GM12872 (cell line): ENCODE measurements at regions not wholly inside any gene's neighbourhood (a gene's known extent, or its start where the extent isn't known, plus 50 kb on each side); places are given as distances from the start of the nearest gene placed in this dataset.

ENCODE experiments used
- TF ChIP-seq, protein P1 (sequence below): IDR thresholded peaks from 3 replicates; pipeline ENCODE4 v1.5.1; 2011; ENCODE audit warnings: low read depth, mild to moderate bottlenecking, low read length, moderate library complexity; ENCODE audit not compliant: insufficient read depth

DNA sequence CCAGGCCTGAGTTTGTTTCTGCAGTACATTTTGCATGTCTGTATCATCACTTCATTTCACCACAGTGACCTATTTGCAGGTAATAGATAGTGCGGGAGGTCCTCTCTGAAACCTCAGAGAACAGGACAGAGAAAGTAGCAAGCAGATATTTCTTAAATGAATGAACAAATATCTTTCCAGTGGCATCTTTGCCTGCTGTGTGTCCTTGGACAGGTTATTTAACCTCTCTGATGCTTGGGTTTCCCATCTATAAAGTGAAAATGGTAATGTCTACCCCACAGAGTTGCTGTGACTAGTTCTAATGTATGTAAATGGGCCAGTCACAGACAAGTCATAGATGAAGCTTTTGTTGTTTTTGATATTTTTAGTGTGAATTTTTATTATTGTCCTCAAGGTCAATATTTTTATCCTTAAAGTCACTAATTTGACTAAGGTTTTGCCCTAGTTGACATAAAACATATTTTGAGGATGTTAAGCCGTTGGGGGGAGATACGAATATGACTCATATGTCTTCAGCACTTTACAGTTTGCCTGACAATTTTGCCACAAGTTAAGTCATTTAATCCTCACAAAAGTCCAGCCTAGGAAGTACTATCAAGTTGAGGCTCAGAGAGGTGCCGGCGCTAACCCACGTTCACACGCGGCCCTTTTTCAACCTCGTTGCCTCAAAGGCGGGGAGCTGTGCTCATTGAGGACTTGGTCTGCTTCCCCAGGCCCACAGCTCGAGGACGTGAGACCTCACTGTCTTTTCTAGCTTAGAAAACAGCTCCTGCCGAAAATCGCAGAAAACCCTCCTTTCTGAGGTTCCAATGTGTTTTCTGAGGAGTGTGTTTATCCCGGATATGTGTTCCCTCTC lies 126.7 kb upstream of the STX18 start:
- TF ChIP-seq, protein P1, sequence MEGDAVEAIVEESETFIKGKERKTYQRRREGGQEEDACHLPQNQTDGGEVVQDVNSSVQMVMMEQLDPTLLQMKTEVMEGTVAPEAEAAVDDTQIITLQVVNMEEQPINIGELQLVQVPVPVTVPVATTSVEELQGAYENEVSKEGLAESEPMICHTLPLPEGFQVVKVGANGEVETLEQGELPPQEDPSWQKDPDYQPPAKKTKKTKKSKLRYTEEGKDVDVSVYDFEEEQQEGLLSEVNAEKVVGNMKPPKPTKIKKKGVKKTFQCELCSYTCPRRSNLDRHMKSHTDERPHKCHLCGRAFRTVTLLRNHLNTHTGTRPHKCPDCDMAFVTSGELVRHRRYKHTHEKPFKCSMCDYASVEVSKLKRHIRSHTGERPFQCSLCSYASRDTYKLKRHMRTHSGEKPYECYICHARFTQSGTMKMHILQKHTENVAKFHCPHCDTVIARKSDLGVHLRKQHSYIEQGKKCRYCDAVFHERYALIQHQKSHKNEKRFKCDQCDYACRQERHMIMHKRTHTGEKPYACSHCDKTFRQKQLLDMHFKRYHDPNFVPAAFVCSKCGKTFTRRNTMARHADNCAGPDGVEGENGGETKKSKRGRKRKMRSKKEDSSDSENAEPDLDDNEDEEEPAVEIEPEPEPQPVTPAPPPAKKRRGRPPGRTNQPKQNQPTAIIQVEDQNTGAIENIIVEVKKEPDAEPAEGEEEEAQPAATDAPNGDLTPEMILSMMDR, result no peak

DNA sequence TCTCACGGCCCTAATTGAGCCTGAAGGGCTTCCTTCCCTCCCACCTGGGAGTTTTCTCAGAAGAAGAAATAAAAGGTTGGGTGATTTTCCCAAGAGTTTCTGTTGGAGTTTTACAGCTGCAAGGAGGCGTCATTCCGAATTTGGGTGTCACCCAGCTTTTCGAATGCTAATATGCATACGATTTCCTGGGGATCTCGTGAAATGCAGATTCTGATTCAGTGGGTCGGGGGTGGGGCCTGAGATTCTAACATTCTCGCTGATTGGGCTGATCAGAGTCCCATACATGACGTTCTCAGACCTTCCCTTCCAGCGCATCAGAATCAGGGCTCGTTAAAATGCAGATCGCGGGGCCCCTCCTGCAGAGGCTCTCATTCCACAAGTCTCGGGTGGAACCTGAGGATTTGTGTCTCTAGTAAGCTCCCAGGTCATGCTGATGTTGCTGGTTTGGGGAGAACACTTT lies 125.8 kb upstream of the STX18 start:
- TF ChIP-seq, protein P1, result no peak

DNA sequence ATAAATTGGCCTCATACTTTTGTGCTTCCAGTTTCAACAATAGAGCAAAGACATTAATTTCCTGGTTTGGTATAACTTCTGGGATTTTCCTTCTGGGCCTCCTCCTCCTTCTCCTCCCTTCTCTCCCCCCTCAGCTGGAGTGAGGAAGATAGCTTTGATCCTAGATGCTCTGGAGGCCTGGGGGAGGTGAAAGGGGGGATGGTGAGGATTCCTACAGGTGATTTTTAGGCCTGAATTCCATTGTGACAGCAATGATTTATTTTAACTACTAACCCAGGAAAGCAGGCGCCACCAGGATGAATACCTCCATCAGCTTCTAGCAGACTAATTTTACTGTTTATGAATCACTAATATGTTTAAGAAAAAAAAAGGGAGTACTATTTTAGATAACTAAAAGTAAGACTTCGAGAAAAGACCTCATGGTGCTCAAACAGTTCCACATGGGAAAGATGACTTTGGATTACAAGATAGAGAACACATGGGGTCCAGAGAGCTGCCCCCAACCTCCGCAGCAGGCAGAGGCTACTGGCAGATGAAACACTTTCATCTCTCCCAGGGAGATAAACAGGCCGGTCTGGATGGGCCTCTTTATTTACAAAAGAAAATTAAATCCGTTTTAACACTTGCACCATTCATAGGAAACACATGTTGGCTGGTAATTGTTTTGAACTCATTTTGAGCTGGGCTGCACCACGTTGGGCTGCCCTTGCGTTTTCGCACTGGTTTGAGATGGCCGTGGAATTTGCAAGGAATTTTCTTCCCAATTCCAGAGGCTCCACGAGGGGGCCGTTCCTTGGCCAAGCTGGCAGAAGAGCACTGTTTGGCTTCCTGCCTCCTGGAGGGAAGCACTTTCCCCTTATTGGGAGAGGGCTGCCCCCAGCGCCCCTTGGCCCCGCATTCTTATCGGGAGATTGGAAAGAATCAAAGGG lies 125.1 kb upstream of the STX18 start:
- TF ChIP-seq, protein P1, result no peak

DNA sequence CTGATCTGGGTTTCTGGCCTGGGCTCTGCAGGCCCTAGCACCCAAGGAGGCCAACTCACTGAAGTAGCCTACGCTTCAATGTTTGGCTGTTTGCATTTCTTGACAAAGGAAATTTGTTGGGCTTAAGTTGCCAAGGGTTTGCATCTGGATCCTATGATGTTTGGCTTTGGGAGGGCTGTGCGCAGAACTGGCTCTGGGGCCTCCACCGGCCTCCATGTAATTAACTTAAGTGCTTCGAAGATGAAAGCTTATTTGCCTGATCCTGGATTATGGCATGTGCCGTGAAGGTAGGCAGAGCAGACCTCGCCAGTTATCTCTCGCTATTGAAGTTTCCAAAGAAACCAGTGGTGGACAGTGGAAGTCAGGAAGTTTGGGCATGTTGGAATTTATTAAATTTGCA lies 124.3 kb upstream of the STX18 start:
- TF ChIP-seq, protein P1, result no peak

DNA sequence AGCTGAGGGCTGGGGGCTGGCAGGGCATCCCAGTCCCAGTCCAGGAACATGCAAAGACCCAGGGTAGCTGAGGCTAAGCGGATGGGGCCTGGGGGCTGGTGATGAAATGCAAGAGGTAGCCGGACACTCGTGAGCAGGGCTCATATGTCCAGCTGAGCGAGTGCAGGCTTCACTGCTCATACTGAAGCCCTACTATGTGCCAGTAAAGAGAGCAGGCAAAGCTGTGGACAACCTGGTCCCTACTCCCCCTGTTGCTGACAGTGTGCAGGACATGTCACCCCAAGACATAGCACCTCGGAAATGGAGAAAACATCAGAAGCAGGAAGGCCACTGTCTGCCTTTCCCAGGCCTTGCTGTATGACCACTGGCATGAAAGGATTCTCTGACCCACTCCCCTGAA lies 122.4 kb upstream of the STX18 start:
- TF ChIP-seq, protein P1, result no peak

DNA sequence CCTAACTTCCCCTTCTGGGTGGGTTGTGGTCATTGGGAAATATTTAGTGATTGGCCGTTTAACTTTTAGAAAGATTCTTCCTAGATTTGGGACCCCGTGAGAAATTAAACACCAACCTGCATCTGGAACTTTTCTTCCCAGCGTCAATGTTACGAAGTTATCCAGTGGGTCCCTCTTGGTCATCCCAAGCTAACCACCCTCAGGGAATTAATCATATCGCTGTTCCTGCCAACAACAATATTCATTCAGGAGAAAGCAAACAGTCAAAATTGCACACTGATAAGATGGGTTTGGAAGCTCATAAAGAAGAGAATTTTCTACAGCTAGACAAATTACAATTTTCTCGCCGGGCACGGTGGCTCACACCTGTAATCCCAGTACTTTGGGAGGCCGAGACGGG lies 121.2 kb upstream of the STX18 start:
- TF ChIP-seq, protein P1, result no peak

DNA sequence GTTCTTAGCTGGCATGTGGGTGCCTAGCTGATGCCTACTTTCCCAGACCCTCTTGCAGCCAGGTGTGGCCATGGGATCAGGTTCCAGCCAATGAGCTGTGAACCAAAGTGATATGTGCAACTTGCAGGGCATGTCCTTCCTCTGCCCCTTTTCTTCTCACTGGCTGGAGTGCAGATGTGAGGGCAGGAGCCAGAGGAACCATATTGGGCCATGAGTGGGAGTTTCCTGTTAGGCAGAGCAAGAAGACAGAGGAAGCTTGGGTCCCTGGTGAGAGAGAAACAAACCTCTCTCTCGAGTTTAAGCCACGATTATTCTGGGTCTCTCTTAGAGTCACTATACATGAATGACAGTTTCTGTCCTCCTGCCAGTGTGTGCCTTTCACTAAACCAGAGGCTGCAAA lies 120.4 kb upstream of the STX18 start:
- TF ChIP-seq, protein P1, result no peak
